PFSK-1 (cell line): ENCODE measurements at regions not wholly inside any gene's neighbourhood (a gene's known extent, or its start where the extent isn't known, plus 50 kb on each side); places are given as distances from the start of the nearest gene placed in this dataset.

Experiments used
- REST ChIP-seq, 2 experiments: IDR thresholded peaks; 2 replicates each; pipeline versions ENCODE4 v1.6.1 to v1.8.0; 2011 to 2012; ENCODE audit warnings: low read depth in 2 of 2, low read length in 2 of 2, control low read depth in 1 of 2, inconsistent platforms in 1 of 2, mild to moderate bottlenecking in 1 of 2, moderate library complexity in 1 of 2; ENCODE audit not compliant: insufficient read depth in 1 of 2
- TAF1 ChIP-seq: IDR thresholded peaks from 2 replicates; pipeline ENCODE4 v1.6.1; 2012; ENCODE audit warnings: low read length, control low read depth, borderline replicate concordance; ENCODE audit not compliant: insufficient read depth

- TF ChIP-seq TAF1 (no peak), REST (IDR thresholded peaks at IDR 0.05; ENCODE audit: insufficient read depth in 1 of 2, low read depth in 2 of 2, low read length in 2 of 2) (no peak)
These were observed 592.9 kb downstream of the KCTD12 start for GRCh38 chr13:76293346-76293745.
